ENCODE measurements at regions not wholly inside any gene's neighbourhood (a gene's known extent, or its start where the extent isn't known, plus 50 kb on each side); places are given as distances from the start of the nearest gene placed in this dataset.

GRCh38 chr9:110006657-110007056, 201.3 kb downstream of the C9orf152 start:
- no peaks in the 10 kb centered on the region for H3K27me3 ChIP-seq (replicated peaks in 1 of 2; ENCODE audit: control insufficient read depth in 2 of 2, insufficient read depth in 2 of 2, low read length in 1 of 2)
- SMC1A ChIA-PET (ENCODE audit: uncharacterized antibody, unreplicated experiment), result interaction anchor here (1.4 to 1.8 kb wide), 4 partner anchors 27 to 103 kb away, joined by 3 to 6 read pairs (median 4); no protein-coding TSS in a partner anchor
- no peak for TF ChIP-seq PKNOX1 (IDR thresholded peaks at IDR 0.05)
- no peaks in the 10 kb centered on the region for H3K36me3 ChIP-seq (ENCODE audit: control insufficient read depth in 2 of 2, insufficient read depth in 2 of 2, low read length in 1 of 2)
- CTCF ChIA-PET, result interaction anchor here (1.2 kb wide), 1 partner anchor 103 kb away, joined by 5 read pairs; no protein-coding TSS in a partner anchor
- no peak for DNase-seq (ENCODE audit: low read depth, low spot score)
- peaks cover 21% of the 10 kb centered on the region for H3K4me1 ChIP-seq (ENCODE audit: control insufficient read depth, insufficient read depth, low read length)
- H2AFZ ChIP-seq (ENCODE audit: control insufficient read depth, low read depth, low read length), result no peak overlapping the region
- in situ Hi-C loops (cut with MboI), result no loop called here
- no peaks in the 10 kb centered on the region for H3K79me2 ChIP-seq (ENCODE audit: control insufficient read depth, insufficient read depth, low read length)
- intact Hi-C loops (cut with micrococcal nuclease; ENCODE audit: unreplicated experiment), result no loop called here
- POLR2A ChIA-PET, result interaction anchor here (1.1 kb wide), 1 partner anchor 99 kb away, joined by 3 read pairs; no protein-coding TSS in a partner anchor
- no peak for FAIRE-seq
- no peak overlapping the region for H3K4me2 ChIP-seq (ENCODE audit: control insufficient read depth, insufficient read depth)
- ATAC-seq, result no peak
- H4K20me1 ChIP-seq (ENCODE audit: control insufficient read depth, insufficient read depth), result no peaks in the 10 kb centered on the region
- H3K27ac ChIP-seq (ENCODE audit: control insufficient read depth, insufficient read depth), result peak overlapping the region; percentile 17; the same call in 1 of the 2 replicates
- RAD21 ChIA-PET (ENCODE audit: unreplicated experiment), result interaction anchor here (1.4 kb wide), 1 partner anchor 89 kb away, joined by 3 read pairs; no protein-coding TSS in a partner anchor
- no peak overlapping the region for H3K4me3 ChIP-seq
- no peak overlapping the region for H3K9ac ChIP-seq (ENCODE audit: control insufficient read depth, insufficient read depth, low read length)
- WGBS (ENCODE audit: insufficient coverage, insufficient replicate concordance, low lambda C conversion rate, missing lambda C conversion rate), result 66% methylated on average over 2 of the region's 2 CpGs
- no TSS peak for BruUV-seq (replicated peaks)
- H3K9me3 ChIP-seq (replicated peaks; ENCODE audit: control insufficient read depth, insufficient read depth, low read length), result no peaks in the 10 kb centered on the region; the same call in 2 of the 3 replicates

GRCh38 chr9:110007477-110008270, 200.3 kb downstream of the C9orf152 start:
- Histone ChIP-seq H3K79me2 (ENCODE audit: control insufficient read depth, insufficient read depth, low read length) (no peaks in the 10 kb centered on the region), H3K27ac (ENCODE audit: control insufficient read depth, insufficient read depth) (peak overlapping the region; percentile 69), H3K4me1 (ENCODE audit: control insufficient read depth, insufficient read depth, low read length) (peaks cover 21% of the 10 kb centered on the region), H3K4me2 (ENCODE audit: control insufficient read depth, insufficient read depth) (peak overlapping the region; percentile 1), H3K27me3 (replicated peaks in 1 of 2; ENCODE audit: control insufficient read depth in 2 of 2, insufficient read depth in 2 of 2, low read length in 1 of 2) (no peaks in the 10 kb centered on the region), H2AFZ (ENCODE audit: control insufficient read depth, low read depth, low read length) (peak overlapping the region; percentile 21), H4K20me1 (ENCODE audit: control insufficient read depth, insufficient read depth) (no peaks in the 10 kb centered on the region), H3K4me3 (no peak overlapping the region), H3K9me3 (replicated peaks; ENCODE audit: control insufficient read depth, insufficient read depth, low read length) (no peaks in the 10 kb centered on the region; the same call in 2 of the 3 replicates), H3K36me3 (ENCODE audit: control insufficient read depth in 2 of 2, insufficient read depth in 2 of 2, low read length in 1 of 2) (no peaks in the 10 kb centered on the region), H3K9ac (ENCODE audit: control insufficient read depth, insufficient read depth, low read length) (no peak overlapping the region)
- WGBS (ENCODE audit: insufficient coverage, insufficient replicate concordance, low lambda C conversion rate, missing lambda C conversion rate), result 24% methylated on average over 3 of the region's 3 CpGs
- RAD21 ChIA-PET (ENCODE audit: unreplicated experiment), result no interaction called here
- SMC1A ChIA-PET (ENCODE audit: uncharacterized antibody, unreplicated experiment), result interaction anchor here (1.5 to 1.8 kb wide), 2 partner anchors 28 to 39 kb away, joined by 3 to 4 read pairs; no protein-coding TSS in a partner anchor
- CTCF ChIA-PET, result interaction anchor here (0.6 kb wide), 1 partner anchor 73 kb away, joined by 3 read pairs; no protein-coding TSS in a partner anchor
- ATAC-seq, result peak; percentile 86
- no TSS peak for BruUV-seq (replicated peaks)
- DNase-seq (ENCODE audit: low read depth, low spot score), result peak; percentile 59
- in situ Hi-C loops (cut with MboI), result no loop called here
- intact Hi-C loops (cut with micrococcal nuclease; ENCODE audit: unreplicated experiment), result loop anchor here (1.0 to 2.0 kb wide), 2 partner anchors 33 to 43 kb away; no protein-coding TSS in a partner anchor
- POLR2A ChIA-PET, result no interaction called here
- FAIRE-seq, result no peak
- no peak for TF ChIP-seq RB1 (IDR thresholded peaks at IDR 0.05; ENCODE audit: borderline replicate concordance)
- TF ChIP-seq ATF7 (IDR thresholded peaks at IDR 0.05; ENCODE audit: low read depth), result no peak
- peak; percentile 18; the same call in 1 of the 2 replicates for TF ChIP-seq SMC3 (IDR thresholded peaks at IDR 0.05; ENCODE audit: borderline replicate concordance, low read length)
- TF ChIP-seq RUNX3 (IDR thresholded peaks at IDR 0.05; ENCODE audit: low read length), result peak; percentile 85
- TF ChIP-seq TAF1 (IDR thresholded peaks at IDR 0.05; ENCODE audit: borderline replicate concordance, low read depth, low read length), result no peak
- peak; percentile 67; the same call in 1 of the 2 replicates for TF ChIP-seq SPI1 (IDR thresholded peaks at IDR 0.05; ENCODE audit: borderline replicate concordance, insufficient read depth, low read depth, low read length)
- TF ChIP-seq EED (IDR thresholded peaks at IDR 0.05; ENCODE audit: low read depth), result peak; percentile 33; the same call in 1 of the 2 replicates
- TF ChIP-seq CUX1 (IDR thresholded peaks at IDR 0.05; ENCODE audit: insufficient replicate concordance, low read depth, low read length), result peak; percentile 2
